Motor neuron (in vitro differentiated cells): ENCODE measurements at regions not wholly inside any gene's neighbourhood (a gene's known extent, or its start where the extent isn't known, plus 50 kb on each side); places are given as distances from the start of the nearest gene placed in this dataset.
A peak's percentile ranks its signal among the peaks of the same experiment; 100 is the strongest.
"Not testable (repeated sequence)": the region's sequence is repeated elsewhere in the genome, so short reads cannot be mapped to it uniquely, and the experiment has no call there.

Experiments
- ATAC-seq, 8 experiments: fragments of 200-7000 bp; cut with Tn5 transposase; replicated peaks in 6 of 8; 2 replicates each; pipeline ENCODE4 v1.8.0; 2021; ENCODE audit warnings: mild to moderate bottlenecking in 8 of 8, moderate library complexity in 8 of 8
- H3K27ac ChIP-seq, 2 donors: fragments of 250-450 bp; sonication (Bioruptor Pico); 2 replicates each; pipeline ENCODE4 v1.9.0; 2021; ENCODE audit warnings: antibody characterized with exemption in 2 of 2, mild to moderate bottlenecking in 2 of 2, moderate library complexity in 1 of 2
- H3K4me1 ChIP-seq, 2 donors: fragments of 250-450 bp; sonication (Bioruptor Pico); replicated peaks in 1 of 2; 2 replicates each; pipeline ENCODE4 v1.6.1; 2021; ENCODE audit warnings: antibody characterized with exemption in 2 of 2, mild to moderate bottlenecking in 2 of 2, moderate library complexity in 1 of 2
- H3K4me3 ChIP-seq, 5 donors: fragments of 250-450 bp; sonication (Bioruptor Pico); 2 replicates each; pipeline ENCODE4 v1.9.0; 2021; ENCODE audit warnings: antibody characterized with exemption in 5 of 5, mild to moderate bottlenecking in 5 of 5, moderate library complexity in 4 of 5
- WGBS, 10 experiments: fragments of 450-650 bp; shearing (Covaris generic); methylation state at CpG; one replicate each; pipeline ENCODE4 v1.0.0; 2022; 5-methylcytosine and 5-hydroxymethylcytosine counted together
- in situ Hi-C, 9 experiments: fragments of 400-800 bp; cut with MboI; loops; one replicate each; pipeline ENCODE4 v1.15.0; 2021; ENCODE audit warnings: low sequenced_read_pairs in 9 of 9, low pct_unique_long_range_greater_than_20kb in 2 of 9; ENCODE audit not compliant: unreplicated experiment in 9 of 9

DNA sequence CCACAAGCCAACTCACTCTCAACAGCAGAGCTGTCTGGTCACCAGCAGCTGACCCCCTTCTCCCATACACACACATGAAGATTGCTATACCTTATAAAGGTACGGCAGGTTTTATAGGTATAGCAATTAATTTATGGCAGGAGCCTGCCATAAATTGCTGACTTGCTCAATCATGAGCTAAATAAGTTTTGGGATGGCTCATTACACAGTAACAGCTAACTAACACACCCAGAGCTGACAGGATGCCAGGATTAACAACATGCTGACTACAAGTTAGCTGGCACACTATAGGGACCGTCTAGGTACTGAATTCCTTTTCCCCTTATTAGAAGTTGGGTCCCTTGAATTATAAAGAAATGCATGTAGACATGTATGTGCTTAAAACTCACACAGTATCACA is 150.3 kb upstream of the KCNJ18 start:
- WGBS, 10 experiments: 60 to 100% (median 87%) methylated on average over 1 to 2 of the region's 2 CpGs; no CpG with 5 or more reads in 4 of the 10 experiments
- Histone ChIP-seq H3K4me1 (peaks cover 2% of the 10 kb centered on the region in 2 donors), H3K27ac (no peak overlapping the region), H3K4me3 (no peak overlapping the region)
- peak in 1 of 8 experiments; percentile 21 for ATAC-seq
- in situ Hi-C loops: no loop called here

DNA sequence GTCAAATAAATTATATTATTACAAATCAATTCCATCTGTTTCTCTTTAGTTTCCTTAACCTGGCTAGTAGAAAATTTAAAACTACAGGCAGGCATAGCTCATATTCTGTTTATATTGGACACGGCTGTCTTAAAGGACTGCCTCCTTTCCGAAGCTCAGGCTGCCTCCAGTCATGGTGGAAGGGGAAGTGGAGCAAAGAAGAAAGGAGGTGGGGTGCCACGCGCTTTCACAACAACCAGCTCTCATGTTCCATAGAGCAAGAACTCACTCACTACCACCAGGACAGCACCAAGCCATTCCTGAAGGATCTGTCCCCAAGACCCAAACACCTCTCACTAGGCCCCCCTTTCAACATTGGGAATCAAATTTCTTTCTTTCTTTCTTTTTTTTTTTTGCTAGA is 149.3 kb upstream of the KCNJ18 start:
- Histone ChIP-seq H3K4me3 (no peak overlapping the region), H3K27ac (no peak overlapping the region), H3K4me1 (peaks cover 2 to 6% of the 10 kb centered on the region in 2 donors)
- 58 to 100% (median 79%) methylated on average over 1 to 4 of the region's 4 CpGs; no CpG with 5 or more reads in 2 of the 10 experiments for WGBS, 10 experiments
- in situ Hi-C loops: no loop called here
- ATAC-seq: no peak

DNA sequence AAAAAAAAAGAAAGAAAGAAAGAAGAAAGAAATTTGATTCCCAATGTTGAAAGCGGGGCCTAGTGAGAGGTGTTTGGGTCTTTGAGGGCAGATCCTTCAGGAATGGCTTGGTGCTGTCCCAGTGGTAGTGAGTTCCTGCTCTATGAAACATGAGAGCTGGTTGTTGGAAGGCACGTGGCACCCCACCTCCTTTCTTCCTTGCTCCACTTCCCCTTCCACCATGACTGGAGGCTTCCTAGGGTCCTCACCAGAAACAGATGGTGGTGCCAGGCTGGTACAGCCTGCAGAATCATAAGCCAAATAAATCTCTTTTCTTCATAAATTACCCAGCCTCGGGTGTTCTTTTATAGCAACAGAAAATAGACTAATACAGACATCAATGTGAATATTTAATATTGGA is 147.3 kb upstream of the KCNJ18 start:
- no peak for ATAC-seq
- 50 to 100% (median 78%) methylated on average over 1 to 3 of the region's 3 CpGs; no CpG with 5 or more reads in 4 of the 10 experiments for WGBS, 10 experiments
- in situ Hi-C loops: no loop called here
- Histone ChIP-seq H3K4me1 (peaks cover 14 to 18% of the 10 kb centered on the region in 2 donors), H3K27ac (no peak overlapping the region), H3K4me3 (no peak overlapping the region)

DNA sequence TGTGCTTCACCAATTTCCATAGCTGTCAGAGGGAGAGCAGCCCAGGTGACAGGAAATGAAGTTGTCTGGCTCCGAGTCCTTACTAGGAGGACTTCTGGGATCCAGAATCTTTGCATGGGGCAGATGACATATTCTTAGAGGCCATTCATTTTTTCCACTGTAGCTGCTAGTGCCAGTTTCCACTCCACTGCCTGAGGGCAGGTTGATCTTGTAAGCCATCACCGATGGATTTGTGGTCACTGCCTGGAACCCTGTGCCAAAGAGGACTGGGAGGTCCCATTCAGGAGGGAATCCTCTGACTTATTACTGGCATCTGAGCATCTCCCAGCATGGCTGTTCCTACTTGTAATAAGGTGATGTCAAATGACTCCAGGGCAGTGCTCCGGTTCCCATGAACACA is 144.1 kb upstream of the KCNJ18 start:
- ATAC-seq: no peak
- in situ Hi-C loops: no loop called here

DNA sequence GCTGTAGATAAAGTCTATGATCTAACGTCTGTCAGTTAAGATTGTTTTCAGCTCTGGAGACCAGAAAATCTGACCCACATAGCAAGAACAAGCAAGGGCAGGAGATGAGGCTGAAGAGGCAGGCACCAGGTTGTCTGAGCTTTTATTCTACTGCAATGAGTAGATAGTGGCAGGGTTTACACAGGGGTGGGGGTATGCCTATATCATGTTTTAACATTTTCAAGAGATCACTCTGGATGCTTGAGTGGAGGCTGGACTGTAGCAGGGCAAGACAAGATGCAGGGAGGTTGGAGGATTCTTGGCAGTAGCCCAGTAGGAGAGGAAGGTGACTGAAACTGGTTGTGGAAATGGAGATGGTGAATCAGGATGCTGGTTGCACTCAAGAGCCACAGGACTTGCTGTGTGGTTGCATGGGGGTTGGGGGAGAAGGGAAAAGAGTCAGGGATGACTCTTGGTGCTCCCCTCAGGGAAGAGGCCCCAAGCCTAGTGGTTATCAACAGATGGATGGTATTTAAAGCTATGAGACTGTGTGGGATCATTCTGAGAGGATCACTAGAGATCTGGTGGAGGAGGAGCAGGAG is 143.1 kb upstream of the KCNJ18 start:
- in situ Hi-C loops: no loop called here
- Histone ChIP-seq H3K4me1 (peaks cover 16 to 22% of the 10 kb centered on the region in 2 donors), H3K27ac (no peak overlapping the region), H3K4me3 (peak overlapping the region; percentile 8 to 90 (median 54))
- 14 to 75% (median 50%) methylated on average over 1 of the region's 1 CpG; no CpG with 5 or more reads in 5 of the 10 experiments for WGBS, 10 experiments
- ATAC-seq: no peak

More for the DNA sequence above, 144.1 kb upstream of the KCNJ18 start:
- Histone ChIP-seq H3K4me1 (peaks cover 16 to 22% of the 10 kb centered on the region in 2 donors), H3K27ac (no peak overlapping the region), H3K4me3 (no peak overlapping the region)
- 87 to 100% (median 100%) methylated on average over 1 to 2 of the region's 3 CpGs; no CpG with 5 or more reads in 7 of the 10 experiments for WGBS, 10 experiments

DNA sequence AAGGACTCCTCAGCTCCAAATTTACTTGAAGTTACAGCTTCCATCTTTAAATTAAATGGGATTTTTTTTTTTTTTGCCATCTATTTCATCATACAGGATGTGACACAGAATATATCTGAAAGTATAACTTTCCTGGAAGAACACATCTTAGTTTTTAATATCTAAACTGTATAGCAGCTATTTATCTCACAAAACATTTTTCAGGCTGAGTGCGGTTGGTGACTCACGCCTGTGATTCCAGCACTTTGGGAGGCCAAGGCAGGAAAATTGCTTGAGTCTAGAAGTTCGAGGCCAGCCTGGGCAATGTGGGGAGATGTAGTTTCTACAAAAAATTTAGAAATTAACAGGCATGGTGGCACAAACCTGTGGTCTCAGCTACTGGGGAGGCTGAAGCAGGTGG is 142.3 kb upstream of the KCNJ18 start:
- ATAC-seq, in situ Hi-C loops, H3K27ac ChIP-seq: not testable (repeated sequence)
- WGBS, 10 experiments: 21 to 100% (median 92%) methylated on average over 1 to 3 of the region's 3 CpGs; no CpG with 5 or more reads in 5 of the 10 experiments
- H3K4me3 ChIP-seq: peak overlapping the region; percentile 54 to 95 (median 81)
- H3K4me1 ChIP-seq: peaks cover 16 to 22% of the 10 kb centered on the region in 2 donors

DNA sequence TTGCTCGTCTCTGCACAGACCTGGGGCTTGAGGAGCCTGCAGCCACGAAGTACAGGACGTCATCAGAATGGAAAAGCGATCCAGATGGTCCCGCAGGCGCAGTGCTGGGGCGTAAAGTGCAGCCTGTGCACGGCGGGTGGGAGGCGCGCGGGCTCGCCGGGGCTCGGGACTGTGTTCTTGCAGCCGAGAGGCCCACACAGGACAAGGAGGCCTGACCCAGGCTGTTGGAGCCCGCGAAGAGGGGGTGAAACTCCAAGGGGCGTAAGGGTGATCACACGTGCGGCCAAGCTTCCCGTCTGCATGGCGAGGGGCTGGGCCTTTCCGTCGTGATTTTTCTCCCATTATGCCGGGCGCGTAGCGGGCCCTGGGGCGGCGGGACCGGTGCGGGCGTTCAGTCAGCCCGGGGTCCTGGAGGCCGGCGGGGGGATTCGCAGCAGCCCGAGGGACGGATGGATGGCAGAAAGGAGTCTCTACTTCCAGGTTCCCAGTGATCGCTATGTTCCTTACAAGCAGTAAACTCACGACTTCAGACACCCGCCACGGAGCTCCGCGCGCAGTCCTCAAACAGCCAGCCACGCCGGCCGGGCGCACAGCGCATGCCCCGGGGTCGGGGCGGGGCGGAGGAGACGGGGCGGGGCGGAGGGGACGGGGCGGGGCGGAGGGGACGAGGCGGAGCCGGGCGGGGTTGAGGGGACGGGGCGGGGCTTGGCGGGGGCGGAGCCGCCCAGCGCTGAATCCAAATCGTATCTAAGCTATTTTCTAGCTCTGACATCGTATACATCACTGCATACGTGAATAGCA is 141.0 kb upstream of the KCNJ18 start:
- H3K4me1 ChIP-seq: peaks cover 14 to 21% of the 10 kb centered on the region in 2 donors
- peak overlapping the region; percentile 54 to 95 (median 81) for H3K4me3 ChIP-seq
- peak; percentile 91 to 94 (median 93) for ATAC-seq
- in situ Hi-C loops: no loop called here
- WGBS, 10 experiments: 0 to 2% (median 1%) methylated on average over 1 to 25 of the region's 75 CpGs; no CpG with 5 or more reads in 5 of the 10 experiments
- H3K27ac ChIP-seq: peak overlapping the region; percentile 82 to 93

DNA sequence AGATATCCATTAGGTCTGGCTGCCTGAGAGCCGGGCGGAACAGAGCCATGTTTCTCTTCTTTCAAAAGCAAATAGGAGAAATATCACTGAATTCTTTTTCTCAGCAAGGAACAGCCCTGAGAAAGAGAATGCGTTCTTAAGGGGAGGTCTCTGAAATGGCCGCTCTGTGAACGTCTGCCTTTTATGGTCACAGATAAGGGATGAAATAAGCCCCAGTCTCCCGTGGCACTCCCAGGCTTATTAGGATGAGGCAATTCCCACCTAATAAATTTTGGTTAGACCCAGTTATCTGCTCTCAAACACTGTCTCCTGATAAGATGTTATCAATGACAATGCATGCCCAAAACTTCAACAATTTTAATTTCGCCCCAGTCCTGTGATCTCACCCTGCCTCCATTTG is 133.4 kb upstream of the KCNJ18 start:
- ATAC-seq, H3K4me3 ChIP-seq, H3K4me1 ChIP-seq, H3K27ac ChIP-seq, in situ Hi-C loops: not testable (repeated sequence)
- 42 to 100% (median 80%) methylated on average over 1 to 6 of the region's 7 CpGs; no CpG with 5 or more reads in 4 of the 10 experiments for WGBS, 10 experiments

DNA sequence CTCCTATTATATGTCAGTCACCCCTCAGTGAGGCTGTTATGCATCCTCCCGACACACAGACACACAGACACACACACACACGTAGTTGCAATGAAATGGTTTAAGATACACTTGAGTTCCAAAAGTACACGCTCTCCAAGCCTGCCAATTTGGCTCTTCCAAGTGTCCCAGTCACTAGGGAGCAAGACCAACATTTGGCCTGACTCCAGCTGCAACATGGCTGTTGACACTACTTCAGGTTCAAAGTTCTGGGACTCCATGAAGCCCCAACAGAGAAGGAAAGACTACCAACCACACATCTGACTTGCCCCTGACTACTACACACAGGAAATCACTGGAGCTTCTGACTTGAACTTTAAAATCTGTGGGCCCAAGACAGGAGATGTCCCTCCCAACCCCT is 128.1 kb upstream of the KCNJ18 start:
- no peak for ATAC-seq
- Histone ChIP-seq H3K27ac (no peak overlapping the region), H3K4me3 (no peak overlapping the region), H3K4me1 (no peaks in the 10 kb centered on the region)
- in situ Hi-C loops: no loop called here
- 0 to 83% (median 60%) methylated on average over 1 to 3 of the region's 3 CpGs; no CpG with 5 or more reads in 5 of the 10 experiments for whole genome bisulfite sequencing, 10 experiments

DNA sequence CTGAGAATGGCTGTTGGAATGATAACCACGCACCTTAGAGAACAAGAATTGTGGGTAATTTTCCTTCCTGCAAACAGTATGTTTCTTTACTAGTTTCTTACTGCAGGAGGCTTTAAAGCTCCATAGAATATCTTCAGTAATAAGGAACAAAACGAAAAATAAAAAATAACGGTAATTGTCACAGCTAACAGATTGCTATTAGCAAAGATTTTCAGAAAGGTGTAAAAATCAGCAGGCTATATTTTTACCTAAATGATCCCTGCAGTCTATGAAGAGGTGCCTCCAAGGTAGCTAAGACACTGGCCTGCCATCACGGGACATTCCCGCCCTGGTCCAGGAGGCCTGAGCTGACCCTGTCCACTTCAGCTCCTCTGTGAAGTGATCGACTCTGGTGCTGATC is 127.6 kb upstream of the KCNJ18 start:
- ATAC-seq, H3K4me3 ChIP-seq, H3K27ac ChIP-seq, H3K4me1 ChIP-seq, in situ Hi-C loops: not testable (repeated sequence)
- 0 to 83% (median 72%) methylated on average over 1 to 4 of the region's 6 CpGs; no CpG with 5 or more reads in 4 of the 10 experiments for whole genome bisulfite sequencing, 10 experiments

DNA sequence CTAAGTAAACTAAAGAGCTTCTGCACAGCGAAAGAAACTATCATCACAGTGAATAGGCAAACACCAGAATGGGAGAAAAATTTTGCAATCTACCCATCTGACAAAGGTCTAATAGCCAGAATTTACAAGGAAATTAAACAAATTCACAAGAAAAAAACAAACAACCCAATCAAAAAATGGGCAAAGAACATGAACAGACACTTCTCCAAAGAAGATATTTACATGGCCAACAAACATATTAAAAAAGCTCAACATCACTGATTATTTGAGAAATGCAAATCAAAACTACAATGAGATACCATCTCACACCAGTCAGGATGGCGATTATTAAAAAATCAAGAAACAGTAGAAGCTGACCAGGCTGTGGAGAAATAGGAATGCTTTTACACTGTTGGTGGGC is 121.9 kb upstream of the KCNJ18 start:
- in situ Hi-C loops, H3K4me1 ChIP-seq, ATAC-seq, H3K4me3 ChIP-seq, H3K27ac ChIP-seq: not testable (repeated sequence)
- 0 to 73% (median 37%) methylated on average over 1 to 2 of the region's 2 CpGs for WGBS, 10 experiments

DNA sequence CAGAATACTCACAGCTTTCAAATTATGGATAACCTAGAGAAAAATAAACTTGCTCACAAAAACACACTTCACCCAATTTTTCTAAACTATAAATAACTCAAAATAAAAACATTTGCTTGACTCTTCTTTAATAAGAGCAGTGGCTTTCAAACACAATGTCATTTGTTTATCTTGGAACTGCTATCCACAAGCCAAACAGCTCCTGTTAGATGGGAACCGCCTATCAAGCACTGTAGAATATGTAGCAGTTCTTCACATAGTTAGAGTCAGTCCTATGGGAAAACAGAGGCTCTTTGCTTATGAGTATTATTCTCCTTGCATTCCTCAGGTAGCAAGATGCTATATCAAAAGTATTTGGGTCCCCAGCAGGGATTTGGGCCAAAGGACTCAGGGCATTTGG is 120.2 kb upstream of the KCNJ18 start:
- H3K27ac ChIP-seq, H3K4me3 ChIP-seq, H3K4me1 ChIP-seq, ATAC-seq, in situ Hi-C loops: not testable (repeated sequence)
- 25 to 38% methylated on average over 1 of the region's 1 CpG; no CpG with 5 or more reads in 8 of the 10 experiments for WGBS, 10 experiments

DNA sequence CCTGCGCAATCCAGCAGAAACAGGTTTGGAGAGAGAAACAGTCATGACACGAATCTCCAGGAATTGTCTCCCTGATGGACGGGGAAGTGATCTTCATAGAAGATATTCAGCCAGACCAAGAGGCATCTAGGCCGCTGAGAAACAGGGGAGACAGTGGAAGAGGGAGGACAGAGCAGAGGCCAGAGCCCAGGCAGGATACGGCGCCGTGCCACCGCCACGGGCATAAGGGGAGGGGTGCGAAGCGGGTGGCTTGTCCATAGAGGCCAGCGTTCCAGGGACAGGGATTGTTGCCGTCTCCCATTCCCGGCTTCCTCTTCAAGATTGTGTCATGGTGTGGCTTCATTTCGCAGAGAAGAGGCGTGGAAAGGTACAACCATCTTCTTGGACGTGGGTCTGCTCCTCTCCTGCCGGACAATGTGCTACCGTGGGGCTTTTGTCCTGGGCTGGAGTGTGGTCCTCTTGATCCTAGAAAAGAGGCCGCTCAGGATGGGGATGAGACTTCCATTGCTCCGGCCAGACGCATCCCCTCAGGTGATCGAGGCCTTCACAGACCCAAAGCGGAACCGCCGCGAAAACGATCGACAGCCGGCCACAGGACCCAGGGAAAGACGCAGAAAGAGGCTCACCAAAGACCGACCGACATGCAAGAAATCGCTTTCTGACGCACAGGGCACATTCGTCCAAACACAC is 118.9 kb upstream of the KCNJ18 start:
- peak overlapping the region in 2 of 5 donors; percentile 31 to 49 for H3K4me3 ChIP-seq
- H3K27ac ChIP-seq, H3K4me1 ChIP-seq, in situ Hi-C loops, ATAC-seq: not testable (repeated sequence)
- 56 to 100% (median 81%) methylated on average over 1 to 20 of the region's 36 CpGs; no CpG with 5 or more reads in 2 of the 10 experiments for WGBS, 10 experiments
